ENCODE measurements at regions not wholly inside any gene's neighbourhood (a gene's known extent, or its start where the extent isn't known, plus 50 kb on each side); places are given as distances from the start of the nearest gene placed in this dataset.

GRCh38 chr4:184310171-184310567, 92.5 kb upstream of the ENPP6 start:
- DNase-seq: no peak

GRCh38 chr4:184309241-184310170, 91.8 kb upstream of the ENPP6 start:
- no peak for DNase-seq

GRCh38 chr4:184306949-184307348, 89.3 kb upstream of the ENPP6 start:
- DNase-seq: no peak

- no peak for DNase-seq
Observed at GRCh38 chr4:184306470-184306869, 88.8 kb upstream of the ENPP6 start.

- DNase-seq: no peak
Observed at GRCh38 chr4:184300816-184301215, 83.1 kb upstream of the ENPP6 start.

GRCh38 chr4:184298254-184298653, 80.6 kb upstream of the ENPP6 start:
- no peak for DNase-seq

GRCh38 chr4:184295206-184295605, 77.5 kb upstream of the ENPP6 start:
- no peak for DNase-seq

- DNase-seq: no peak
Observed at GRCh38 chr4:184294606-184295133, 77.0 kb upstream of the ENPP6 start.

- no peak for DNase-seq
Observed at GRCh38 chr4:184293552-184293951, 75.9 kb upstream of the ENPP6 start.

- no peak for DNase-seq
Observed at GRCh38 chr4:184292877-184293276, 75.2 kb upstream of the ENPP6 start.

GRCh38 chr4:184292465-184292867, 74.8 kb upstream of the ENPP6 start:
- no peak for DNase-seq

- DNase-seq: no peak
Observed at GRCh38 chr4:184289179-184289535, 71.5 kb upstream of the ENPP6 start.

GRCh38 chr4:184288451-184289178, 70.9 kb upstream of the ENPP6 start:
- DNase-seq: no peak

GRCh38 chr4:184287697-184288255, 70.1 kb upstream of the ENPP6 start:
- peak; percentile 38 for DNase-seq

GRCh38 chr4:184286358-184286757, 68.7 kb upstream of the ENPP6 start:
- no peak for DNase-seq

GRCh38 chr4:184284742-184285141, 67.1 kb upstream of the ENPP6 start:
- no peak for DNase-seq

GRCh38 chr4:184284336-184284690, 66.6 kb upstream of the ENPP6 start:
- DNase-seq: no peak

GRCh38 chr4:184283659-184284335, 66.1 kb upstream of the ENPP6 start:
- DNase-seq: no peak

GRCh38 chr4:184282895-184283654, 65.4 kb upstream of the ENPP6 start:
- no peak for DNase-seq

- no peak for DNase-seq
Observed at GRCh38 chr4:184282251-184282713, 64.6 kb upstream of the ENPP6 start.

- no peak for DNase-seq
Observed at GRCh38 chr4:184281231-184282139, 63.8 kb upstream of the ENPP6 start.

All from fibroblast of skin of back (primary cell).